Stimulated activated CD4-positive, alpha-beta T cell treated with anti-CD3 and anti-CD28 coated beads, Interleukin-15, amount 100 ng/mL, for 48 hours (primary cell): ENCODE measurements at regions not wholly inside any gene's neighbourhood (a gene's known extent, or its start where the extent isn't known, plus 50 kb on each side); places are given as distances from the start of the nearest gene placed in this dataset.

Experiments used
- DNase-seq, 2 donors: peaks; one replicate each; pipeline ENCODE4 v3.0.0-alpha.2; 2020; ENCODE audit warnings: low read depth in 2 of 2

GRCh38 chr6:28736121-28736520 lies 187.7 kb downstream of the TRIM27 start:
- DNase-seq = no peak

- DNase-seq = no peak
These were observed 185.9 kb downstream of the TRIM27 start for GRCh38 chr6:28737750-28738395.

GRCh38 chr6:28738396-28738765 lies 185.4 kb downstream of the TRIM27 start:
- no peak for DNase-seq

GRCh38 chr6:28741363-28741762 lies 182.4 kb downstream of the TRIM27 start:
- DNase-seq = no peak

- DNase-seq = no peak
These were observed 181.0 kb downstream of the TRIM27 start for GRCh38 chr6:28742668-28743270.

GRCh38 chr6:28743271-28743789 lies 180.5 kb downstream of the TRIM27 start:
- no peak for DNase-seq

- DNase-seq = no peak
These were observed 176.6 kb downstream of the TRIM27 start for GRCh38 chr6:28747083-28747630.

- DNase-seq = no peak
These were observed 176.1 kb downstream of the TRIM27 start for GRCh38 chr6:28747631-28748157.

GRCh38 chr6:28748192-28748591 lies 175.6 kb downstream of the TRIM27 start:
- no peak for DNase-seq

GRCh38 chr6:28750926-28751458 lies 172.8 kb downstream of the TRIM27 start:
- DNase-seq = no peak

GRCh38 chr6:28751514-28751913 lies 172.3 kb downstream of the TRIM27 start:
- no peak for DNase-seq

GRCh38 chr6:28751963-28752350 lies 171.8 kb downstream of the TRIM27 start:
- DNase-seq = no peak

GRCh38 chr6:28757429-28758045 lies 166.2 kb downstream of the TRIM27 start:
- no peak for DNase-seq

- no peak for DNase-seq
These were observed 165.6 kb downstream of the TRIM27 start for GRCh38 chr6:28758046-28758817.

GRCh38 chr6:28758818-28759235 lies 165.0 kb downstream of the TRIM27 start:
- no peak for DNase-seq

- DNase-seq = no peak
These were observed 159.6 kb downstream of the TRIM27 start for GRCh38 chr6:28764014-28764723.

- DNase-seq = no peak
These were observed 159.0 kb downstream of the TRIM27 start for GRCh38 chr6:28764761-28765282.

GRCh38 chr6:28765978-28766351 lies 157.8 kb downstream of the TRIM27 start:
- DNase-seq = no peak

GRCh38 chr6:28766426-28766825 lies 157.4 kb downstream of the TRIM27 start:
- no peak for DNase-seq

GRCh38 chr6:28767133-28767532 lies 156.7 kb downstream of the TRIM27 start:
- DNase-seq = no peak

- DNase-seq = no peak
These were observed 156.1 kb downstream of the TRIM27 start for GRCh38 chr6:28767691-28768090.
